Sigmoid colon (tissue), 4 donors: ENCODE measurements at regions not wholly inside any gene's neighbourhood (a gene's known extent, or its start where the extent isn't known, plus 50 kb on each side); places are given as distances from the start of the nearest gene placed in this dataset.

Experiments used
- CTCF ChIP-seq, 4 experiments: fragments of 450-650 bp in 3 of 4; fragments of 200-600 bp in 1 of 4; IDR thresholded peaks; one replicate each; pipeline ENCODE4 v1.5.1; 2016 to 2019; ENCODE audit warnings: antibody characterized with exemption in 4 of 4, mild to moderate bottlenecking in 3 of 4, moderate library complexity in 2 of 4
- EP300 ChIP-seq, 4 donors: sonication (generic); formaldehyde crosslinking; IDR thresholded peaks; one replicate each; pipeline ENCODE4 v1.6.1; 2017; ENCODE audit warnings: antibody characterized with exemption in 4 of 4

- no peak for TF ChIP-seq EP300 (IDR thresholded peaks at IDR 0.05)
- no peak for TF ChIP-seq CTCF (IDR thresholded peaks at IDR 0.05)
Measured at GRCh38 chr2:6354546-6354945, 511.2 kb downstream of the CMPK2 start.
